M059J (cell line): ENCODE measurements at regions not wholly inside any gene's neighbourhood (a gene's known extent, or its start where the extent isn't known, plus 50 kb on each side); places are given as distances from the start of the nearest gene placed in this dataset.
"Not testable (repeated sequence)": the region's sequence is repeated elsewhere in the genome, so short reads cannot be mapped to it uniquely, and the experiment has no call there.

Source experiments
- DNase-seq: peaks from one replicate; pipeline ENCODE4 v3.0.0-alpha.2; 2012; ENCODE audit warnings: low read depth

GRCh38 chr20:60751826-60752225, 500.2 kb upstream of the CDH4 start:
- no peak for DNase-seq

- no peak for DNase-seq
Measured at GRCh38 chr20:60752741-60753420, 499.2 kb upstream of the CDH4 start.

DNA sequence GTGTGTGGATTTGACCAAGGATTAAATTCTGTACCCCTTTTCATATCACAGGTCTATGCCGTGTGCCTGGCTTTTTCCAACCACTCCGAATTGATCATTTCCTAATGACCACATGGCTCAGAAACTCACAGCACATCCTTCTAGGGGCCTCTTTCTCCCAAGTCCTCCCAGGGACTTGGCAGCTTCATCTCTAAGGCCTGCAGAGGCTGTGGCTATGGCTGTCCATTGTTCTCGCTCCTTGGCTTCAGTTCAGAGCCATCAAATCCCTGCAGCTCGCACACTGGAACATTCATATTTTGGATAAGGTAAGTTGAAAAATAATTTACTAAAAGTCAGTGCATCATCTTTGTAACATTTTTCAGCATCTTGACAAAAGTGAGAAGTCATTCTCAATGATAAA, 497.2 kb upstream of the CDH4 start:
- no peak for DNase-seq

GRCh38 chr20:60759651-60760050, 492.4 kb upstream of the CDH4 start:
- no peak for DNase-seq

DNA sequence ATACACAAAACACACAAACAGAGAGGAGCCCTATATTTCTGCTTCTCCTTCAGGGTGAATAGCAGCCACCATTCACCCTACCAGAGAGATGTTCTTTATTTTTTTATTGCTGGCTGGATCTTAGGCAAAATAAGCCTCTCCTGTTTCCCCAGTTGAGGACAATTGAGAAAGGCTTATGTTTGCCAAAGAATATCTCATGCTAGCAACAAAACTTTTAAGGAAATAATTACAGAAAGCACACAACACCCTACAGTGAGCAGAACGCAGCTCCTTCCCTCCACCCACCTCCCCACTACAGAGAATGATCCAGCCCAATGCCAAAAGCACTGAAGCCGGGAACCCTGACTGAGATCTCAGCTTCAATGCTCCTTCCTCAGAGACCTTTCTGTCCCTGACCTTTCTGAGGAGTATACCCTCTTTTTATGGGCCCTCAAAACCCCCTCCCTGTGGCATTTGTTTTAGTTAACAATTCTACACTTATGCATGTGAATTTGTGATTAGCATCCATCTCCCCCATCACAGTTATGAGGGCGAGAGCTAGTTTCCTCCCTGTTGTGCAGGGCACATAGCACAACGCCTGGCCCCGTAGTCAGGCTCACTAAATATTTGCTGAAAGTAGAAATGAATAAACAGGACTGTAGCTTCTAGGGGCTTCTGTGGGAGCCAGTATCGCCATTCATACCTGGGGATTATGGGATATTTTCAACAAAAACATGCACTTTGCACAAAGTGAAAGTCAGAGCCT, 491.6 kb upstream of the CDH4 start:
- DNase-seq: no peak

GRCh38 chr20:60761056-60761455, 491.0 kb upstream of the CDH4 start:
- DNase-seq: no peak

DNA sequence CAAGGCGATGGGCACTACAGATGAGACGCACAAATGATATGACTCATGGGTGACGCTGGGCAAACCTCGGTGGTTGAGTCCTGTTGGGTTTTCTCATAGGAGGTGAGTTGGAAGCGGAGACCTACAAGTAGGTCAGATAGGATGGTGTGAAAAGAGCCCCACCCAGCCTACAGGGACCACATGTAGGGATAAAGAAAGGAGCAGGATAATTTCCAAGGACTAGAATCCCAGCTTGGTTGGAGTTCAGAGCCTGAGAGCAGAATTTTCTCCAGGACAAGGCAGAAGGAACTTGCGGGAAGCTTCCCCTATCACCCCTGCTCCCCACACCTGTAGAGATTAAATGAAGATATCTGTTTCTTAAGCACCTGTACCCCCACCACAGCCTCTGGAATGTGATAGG, 489.7 kb upstream of the CDH4 start:
- DNase-seq: no peak

GRCh38 chr20:60764328-60764727, 487.7 kb upstream of the CDH4 start:
- no peak for DNase-seq

DNA sequence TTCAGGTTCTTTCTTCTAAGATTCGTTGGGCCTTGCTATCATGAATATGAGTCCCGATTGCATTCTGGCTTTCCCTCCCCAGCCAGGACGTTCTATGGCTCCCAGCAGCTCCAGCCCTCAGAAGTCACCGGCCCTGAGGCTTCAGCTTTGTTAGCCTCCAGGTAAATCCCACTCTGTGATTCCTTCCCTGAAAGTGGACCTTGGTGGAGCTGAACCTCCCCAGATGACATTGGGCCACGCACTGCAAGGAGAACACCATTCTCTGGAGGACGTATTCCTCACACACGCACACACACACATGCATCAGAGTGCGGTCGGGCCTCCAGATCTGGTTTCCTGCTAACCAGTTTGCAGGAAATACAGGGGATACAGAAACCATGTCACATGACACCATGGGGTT, 487.3 kb upstream of the CDH4 start:
- no peak for DNase-seq

GRCh38 chr20:60765821-60766403, 486.1 kb upstream of the CDH4 start:
- DNase-seq: no peak

DNA sequence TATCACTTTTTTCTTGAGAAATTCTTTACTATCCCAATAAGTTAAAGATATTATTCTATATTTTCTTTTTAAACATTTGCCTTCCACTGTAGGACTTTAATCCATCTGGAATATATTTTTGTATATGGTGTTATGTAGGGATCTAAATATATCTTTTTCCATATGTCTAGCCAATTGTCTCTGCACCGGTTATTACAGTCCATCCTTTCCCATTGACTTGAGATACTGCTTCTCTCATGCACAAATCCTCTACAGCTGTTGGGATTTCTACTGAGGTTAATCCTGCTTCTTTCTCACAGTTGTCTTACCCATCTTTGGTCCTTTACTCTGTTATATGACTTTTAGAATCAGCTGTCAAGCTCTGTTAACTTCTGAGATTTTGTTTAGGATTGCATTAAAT, 483.8 kb upstream of the CDH4 start:
- no peak for DNase-seq

- DNase-seq: no peak
Measured at GRCh38 chr20:60780388-60781025, 471.6 kb upstream of the CDH4 start.

GRCh38 chr20:60782959-60783625, 469.0 kb upstream of the CDH4 start:
- DNase-seq: no peak

DNA sequence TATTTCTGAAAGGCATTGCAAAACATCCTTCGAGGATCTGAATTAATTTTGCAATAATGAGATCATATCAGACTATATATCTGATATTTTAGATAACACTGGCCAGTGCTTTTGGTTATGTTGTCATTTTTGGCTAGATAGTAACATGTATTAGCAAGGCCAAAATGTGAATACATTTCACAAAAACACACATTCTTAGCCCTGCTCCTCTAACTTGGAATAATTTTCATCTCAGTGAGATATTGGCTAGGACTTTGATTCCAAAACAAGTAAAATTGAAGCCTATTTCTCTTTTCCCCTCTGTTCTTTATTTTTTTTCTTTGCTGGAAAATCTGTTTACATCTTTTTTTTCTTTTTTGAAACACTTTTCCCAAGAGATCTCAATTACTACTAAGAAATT, 466.8 kb upstream of the CDH4 start:
- DNase-seq: no peak

DNA sequence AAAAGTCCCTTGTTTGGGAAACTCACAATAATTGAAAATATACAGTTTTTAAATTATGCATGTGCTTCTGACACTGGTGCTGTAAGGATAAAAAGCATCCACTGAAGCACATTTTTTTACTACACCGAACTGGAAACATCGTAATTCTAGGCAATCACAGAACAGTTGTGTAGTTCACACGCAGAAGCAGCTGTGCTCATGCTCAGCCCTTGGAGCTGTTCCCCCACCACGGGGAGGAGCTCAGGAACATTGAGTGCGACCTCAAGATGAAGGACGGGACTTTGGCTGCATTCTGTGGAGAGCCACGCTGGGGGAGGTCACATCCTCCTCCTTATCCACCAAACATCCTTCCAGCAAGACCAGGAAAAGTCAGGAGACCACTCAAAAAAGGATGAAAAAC, 466.3 kb upstream of the CDH4 start:
- no peak for DNase-seq

DNA sequence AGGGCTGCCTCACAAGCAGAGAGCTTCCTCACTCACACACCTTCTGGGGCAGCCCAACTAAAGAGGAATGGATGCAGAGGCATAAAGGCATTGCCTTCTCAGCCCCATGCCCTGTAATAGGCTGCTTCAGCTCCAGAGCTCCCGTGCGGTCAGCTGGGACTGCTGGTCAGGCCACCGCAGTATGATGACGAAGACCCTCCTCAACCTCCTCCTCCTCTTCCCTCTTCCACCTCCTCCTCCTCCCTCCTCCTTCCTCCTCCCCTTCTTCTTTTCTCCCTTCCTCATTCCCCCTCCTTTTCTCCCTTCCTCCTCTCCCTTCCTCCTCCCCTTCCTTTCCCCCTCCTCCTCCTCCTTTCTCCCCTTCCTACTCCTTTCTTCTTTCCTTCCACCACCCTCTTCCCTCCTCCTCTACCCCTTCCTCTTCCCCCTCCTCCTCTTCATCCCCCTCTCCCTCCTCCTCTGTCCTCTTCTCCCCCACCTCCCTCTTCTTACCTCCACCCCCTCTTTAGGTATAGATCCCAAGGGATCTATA, 465.3 kb upstream of the CDH4 start:
- DNase-seq: no peak

- no peak for DNase-seq
Measured at GRCh38 chr20:60787276-60787675, 464.8 kb upstream of the CDH4 start.

DNA sequence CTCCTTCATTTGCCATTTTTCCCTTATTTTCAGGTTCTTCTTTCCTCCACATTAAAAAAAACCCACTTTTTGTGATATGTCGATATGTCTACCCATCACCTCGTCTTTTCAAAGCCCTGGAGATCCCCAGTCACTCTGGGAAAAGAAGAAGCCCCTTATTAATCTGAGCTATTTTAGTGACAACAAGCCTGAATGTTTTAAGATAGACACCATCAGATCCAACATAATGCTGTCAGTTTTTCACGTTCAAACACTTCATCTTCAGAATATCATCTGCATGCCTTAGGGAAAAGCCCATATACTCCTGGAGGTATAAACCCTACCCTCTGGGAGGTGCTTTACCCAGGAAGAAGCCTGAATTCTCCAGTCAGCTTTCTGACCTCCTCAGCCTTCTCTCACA, 464.0 kb upstream of the CDH4 start:
- DNase-seq: no peak

DNA sequence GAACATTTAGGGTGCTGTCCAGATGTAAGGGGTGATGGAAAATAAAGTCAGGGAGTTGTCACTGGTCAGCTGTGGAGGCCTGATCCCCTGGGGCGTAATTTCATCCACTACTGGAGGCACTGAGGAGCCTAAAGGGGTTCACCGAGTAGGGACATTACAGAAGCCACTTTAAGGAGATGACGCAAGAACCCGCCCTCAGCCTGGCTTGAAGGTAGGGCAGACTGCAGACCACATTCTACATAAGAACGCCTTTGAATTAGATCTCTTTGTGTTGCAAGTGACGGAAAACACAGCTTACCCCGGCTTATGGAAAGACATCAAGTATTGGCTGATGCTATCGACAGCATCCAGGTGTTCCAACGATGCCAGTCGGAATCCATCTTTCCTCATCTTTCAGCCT, 462.7 kb upstream of the CDH4 start:
- no peak for DNase-seq

DNA sequence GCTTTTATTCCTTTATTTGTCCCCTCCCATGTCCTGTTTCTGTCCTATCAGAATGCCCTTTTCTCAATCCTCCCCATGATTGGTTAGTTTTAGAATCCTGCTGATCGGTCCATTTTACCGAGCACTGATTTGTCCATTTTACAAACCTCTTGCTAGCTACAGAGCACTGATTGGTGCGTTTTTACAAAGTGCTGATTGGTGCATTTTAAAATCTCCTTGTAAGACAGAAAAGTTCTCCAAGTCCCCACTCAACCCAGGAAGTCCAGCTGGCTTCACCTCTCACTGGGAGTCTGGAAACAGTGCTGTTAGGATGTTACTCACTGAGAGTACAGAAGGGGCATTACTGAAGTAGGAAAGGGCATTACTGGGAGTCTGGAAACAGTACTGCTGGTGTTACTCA, 461.7 kb upstream of the CDH4 start:
- not testable (repeated sequence) for DNase-seq

- DNase-seq: no peak
Measured at GRCh38 chr20:60791823-60792222, 460.2 kb upstream of the CDH4 start.

DNA sequence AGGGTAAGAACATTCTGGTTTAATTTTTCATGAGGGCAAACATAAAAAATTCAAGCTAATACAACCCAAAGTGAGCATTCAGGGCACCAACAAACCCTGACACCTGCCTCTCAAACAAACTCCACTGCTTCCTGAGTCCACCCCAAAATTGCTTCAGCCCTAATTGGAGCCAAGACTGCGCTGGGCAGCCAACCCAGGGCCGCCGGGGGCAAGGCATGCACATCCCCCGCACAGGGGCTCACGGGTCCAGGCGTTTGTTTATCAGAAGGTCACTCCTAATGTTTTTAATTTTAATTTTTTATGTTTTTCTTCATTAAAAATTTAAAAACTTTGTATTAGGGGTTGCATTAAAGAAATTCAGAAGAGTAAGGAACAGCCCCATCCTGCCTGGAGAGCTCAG, 459.1 kb upstream of the CDH4 start:
- DNase-seq: no peak
